Upper lobe of right lung (tissue), 1 donor: ENCODE measurements at regions not wholly inside any gene's neighbourhood (a gene's known extent, or its start where the extent isn't known, plus 50 kb on each side); places are given as distances from the start of the nearest gene placed in this dataset.

Source experiments
- ATAC-seq: fragments of 200-7000 bp; cut with Tn5 transposase; one replicate; pipeline ENCODE4 v1.9.1; 2020; ENCODE audit warnings: mild to moderate bottlenecking, moderate library complexity
- DNase-seq: peaks from one replicate; pipeline ENCODE4 v3.0.0-alpha.2; 2020
- H3K27ac ChIP-seq: fragments of 200-600 bp; one replicate; pipeline ENCODE4 v1.8.0; 2022
- H3K27me3 ChIP-seq: fragments of 200-600 bp; one replicate; pipeline ENCODE4 v1.8.0; 2022; ENCODE audit warnings: mild to moderate bottlenecking
- H3K36me3 ChIP-seq: fragments of 200-600 bp; one replicate; pipeline ENCODE4 v1.8.0; 2022
- H3K4me1 ChIP-seq: fragments of 200-600 bp; one replicate; pipeline ENCODE4 v1.8.0; 2022
- H3K4me3 ChIP-seq: fragments of 200-600 bp; one replicate; pipeline ENCODE4 v1.8.0; 2022; ENCODE audit warnings: mild to moderate bottlenecking
- H3K9me3 ChIP-seq: fragments of 200-600 bp; one replicate; pipeline ENCODE4 v1.8.0; 2022
- CTCF ChIP-seq: fragments of 200-600 bp; IDR thresholded peaks from one replicate; pipeline ENCODE4 v1.8.0; 2022; ENCODE audit warnings: antibody characterized with exemption
- intact Hi-C: fragments of 100-400 bp; cut with DNase I; formaldehyde crosslinking; loops from one replicate; pipeline ENCODE4 v1.11.0; 2022
- donor health status: DM: no; HTN: yes; CAD: no; lungs with severe emphysema.

GRCh38 chr2:239855863-239856587 lies 169.1 kb downstream of the NDUFA10 start:
- Histone ChIP-seq H3K4me1 (no peaks in the 10 kb centered on the region), H3K36me3 (no peaks in the 10 kb centered on the region), H3K9me3 (no peaks in the 10 kb centered on the region), H3K27me3 (no peaks in the 10 kb centered on the region), H3K4me3 (no peak overlapping the region), H3K27ac (no peak overlapping the region)
- ATAC-seq: no peak
- intact Hi-C loops: no loop called here
- TF ChIP-seq CTCF: no peak
- no peak for DNase-seq

GRCh38 chr2:239854596-239854995 lies 170.5 kb downstream of the NDUFA10 start:
- intact Hi-C loops: no loop called here
- no peak for ATAC-seq
- DNase-seq: no peak

GRCh38 chr2:239853706-239854327 lies 171.3 kb downstream of the NDUFA10 start:
- no peak for TF ChIP-seq CTCF
- Histone ChIP-seq H3K27ac (no peak overlapping the region), H3K4me3 (no peak overlapping the region), H3K27me3 (no peaks in the 10 kb centered on the region), H3K36me3 (no peaks in the 10 kb centered on the region), H3K9me3 (no peaks in the 10 kb centered on the region), H3K4me1 (no peaks in the 10 kb centered on the region)
- ATAC-seq: no peak
- intact Hi-C loops: no loop called here
- DNase-seq: peak; percentile 34

More at GRCh38 chr2:239854596-239854995, 170.5 kb downstream of the NDUFA10 start:
- H3K4me1 ChIP-seq: no peaks in the 10 kb centered on the region
- no peak for TF ChIP-seq CTCF
- no peak overlapping the region for H3K27ac ChIP-seq
- no peaks in the 10 kb centered on the region for H3K36me3 ChIP-seq
- no peak overlapping the region for H3K4me3 ChIP-seq
- H3K27me3 ChIP-seq: no peaks in the 10 kb centered on the region
- no peaks in the 10 kb centered on the region for H3K9me3 ChIP-seq

GRCh38 chr2:239853121-239853520 lies 172.0 kb downstream of the NDUFA10 start:
- Histone ChIP-seq H3K27ac (no peak overlapping the region), H3K4me1 (no peaks in the 10 kb centered on the region), H3K36me3 (no peaks in the 10 kb centered on the region), H3K4me3 (no peak overlapping the region), H3K27me3 (no peaks in the 10 kb centered on the region), H3K9me3 (no peaks in the 10 kb centered on the region)
- intact Hi-C loops: no loop called here
- DNase-seq: no peak
- ATAC-seq: no peak
- TF ChIP-seq CTCF: no peak

GRCh38 chr2:239852272-239852671 lies 172.9 kb downstream of the NDUFA10 start:
- Histone ChIP-seq H3K9me3 (no peaks in the 10 kb centered on the region), H3K36me3 (no peaks in the 10 kb centered on the region), H3K4me3 (no peak overlapping the region), H3K27ac (no peak overlapping the region), H3K4me1 (no peaks in the 10 kb centered on the region), H3K27me3 (no peaks in the 10 kb centered on the region)
- TF ChIP-seq CTCF: no peak
- intact Hi-C loops: no loop called here
- DNase-seq (no peak), ATAC-seq (no peak)
